IPS-18a (cell line): ENCODE measurements at regions not wholly inside any gene's neighbourhood (a gene's known extent, or its start where the extent isn't known, plus 50 kb on each side); places are given as distances from the start of the nearest gene placed in this dataset.

Experiments used
- H3K27ac ChIP-seq: one replicate; pipeline ENCODE4 v1.5.1; 2013; ENCODE audit warnings: low read length
- H3K27me3 ChIP-seq: one replicate; pipeline ENCODE4 v1.6.1; 2013; ENCODE audit warnings: mild to moderate bottlenecking, low read length; ENCODE audit not compliant: control insufficient read depth, insufficient read depth
- H3K36me3 ChIP-seq: one replicate; pipeline ENCODE4 v1.6.1; 2013; ENCODE audit warnings: low read depth, low read length; ENCODE audit not compliant: control insufficient read depth
- H3K4me1 ChIP-seq: one replicate; pipeline ENCODE4 v1.6.1; 2013; ENCODE audit warnings: low read depth, low read length; ENCODE audit not compliant: control insufficient read depth
- H3K4me3 ChIP-seq: one replicate; pipeline ENCODE4 v1.5.1; 2013; ENCODE audit warnings: low read length
- H3K9ac ChIP-seq: one replicate; pipeline ENCODE4 v1.6.1; 2013; ENCODE audit warnings: mild to moderate bottlenecking, low read length, moderate library complexity
- H3K9me3 ChIP-seq: one replicate; pipeline ENCODE4 v1.6.1; 2013; ENCODE audit warnings: low read depth, low read length; ENCODE audit not compliant: control insufficient read depth

DNA sequence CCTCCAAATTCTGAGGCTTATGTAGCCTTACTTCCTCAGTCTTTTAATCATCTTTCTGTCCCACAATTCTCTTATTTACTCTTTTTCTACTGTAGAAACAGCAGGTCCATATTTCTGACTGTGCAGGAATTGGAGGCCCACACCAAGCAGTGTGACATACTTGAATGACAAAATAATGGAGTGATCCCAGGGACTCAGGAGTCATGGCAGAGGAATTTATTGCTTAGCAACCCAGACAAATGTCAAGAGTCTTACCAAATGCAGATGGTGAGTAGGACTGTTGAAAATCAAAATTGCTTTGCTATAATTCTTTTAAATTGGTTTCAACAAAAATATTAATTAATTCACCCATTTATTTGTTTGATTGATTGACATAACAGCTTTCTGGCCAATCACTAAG, 59.9 kb downstream of the HTR1B start:
- H3K4me1 ChIP-seq = peaks cover 8% of the 10 kb centered on the region
- no peak overlapping the region for H3K27ac ChIP-seq
- no peaks in the 10 kb centered on the region for H3K27me3 ChIP-seq
- no peak overlapping the region for H3K9ac ChIP-seq
- H3K36me3 ChIP-seq = no peaks in the 10 kb centered on the region
- no peak overlapping the region for H3K4me3 ChIP-seq
- no peaks in the 10 kb centered on the region for H3K9me3 ChIP-seq

DNA sequence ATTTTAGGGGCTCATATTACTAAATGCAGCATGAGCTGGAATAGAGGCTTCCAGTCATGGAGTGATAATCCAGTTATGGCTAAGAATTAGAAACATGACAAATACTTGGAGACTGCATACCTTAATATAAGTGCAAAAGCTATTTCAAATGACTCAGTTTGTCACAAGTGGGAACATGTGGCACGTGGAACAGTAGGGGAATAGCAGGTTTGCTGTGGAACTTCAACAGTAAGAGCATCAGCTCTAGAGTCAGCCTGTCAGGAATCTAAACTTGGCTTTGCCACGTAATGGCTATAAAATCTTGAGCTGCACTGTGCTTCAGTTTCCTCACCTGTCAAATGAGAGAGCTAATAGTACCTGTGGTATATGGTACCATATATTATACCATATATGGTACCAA, 62.1 kb downstream of the HTR1B start:
- Histone ChIP-seq H3K4me3 (no peak overlapping the region), H3K9ac (no peak overlapping the region), H3K27ac (no peak overlapping the region), H3K9me3 (no peaks in the 10 kb centered on the region), H3K27me3 (no peaks in the 10 kb centered on the region), H3K36me3 (no peaks in the 10 kb centered on the region), H3K4me1 (peaks cover 8% of the 10 kb centered on the region)

DNA sequence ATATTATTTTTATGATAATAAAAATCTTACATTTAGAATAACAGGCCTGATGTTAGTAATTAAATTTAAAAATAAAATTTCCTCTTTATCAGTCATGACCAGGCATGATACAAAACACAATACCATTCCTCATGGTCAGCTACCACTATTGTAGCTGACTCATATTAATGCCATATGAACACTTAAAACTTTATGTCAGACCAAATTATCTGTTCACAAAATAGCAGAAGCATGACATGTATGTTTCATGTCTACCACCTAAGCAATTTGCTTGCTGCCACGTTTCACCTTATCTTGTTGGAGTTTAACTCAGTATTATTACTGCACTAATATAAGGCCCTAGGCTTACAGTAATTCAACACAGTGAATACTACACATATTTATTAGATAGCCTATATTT, 65.7 kb downstream of the HTR1B start:
- Histone ChIP-seq H3K9me3 (no peaks in the 10 kb centered on the region), H3K27me3 (no peaks in the 10 kb centered on the region), H3K9ac (no peak overlapping the region), H3K4me1 (peaks cover 8% of the 10 kb centered on the region), H3K36me3 (no peaks in the 10 kb centered on the region), H3K4me3 (no peak overlapping the region), H3K27ac (no peak overlapping the region)

DNA sequence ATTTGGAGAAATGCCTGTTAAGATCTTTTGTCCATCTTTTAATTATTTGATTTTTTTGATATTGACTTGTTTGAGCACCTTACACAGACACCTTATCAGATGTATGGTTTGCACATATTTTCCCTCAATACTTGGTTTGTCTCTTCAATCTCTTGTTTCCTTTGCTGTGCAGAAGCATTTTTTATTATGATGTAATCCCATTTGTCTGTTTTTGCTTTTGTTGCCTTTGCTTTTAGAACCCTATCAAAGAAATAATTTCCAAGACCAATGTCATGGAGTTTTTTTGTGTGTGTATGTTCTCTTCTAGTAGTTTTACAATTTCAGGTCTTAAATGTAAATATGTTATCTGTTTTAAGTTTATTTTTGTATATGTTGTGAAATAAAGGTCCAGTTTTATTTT, 73.9 kb downstream of the HTR1B start:
- H3K9ac ChIP-seq = no peak overlapping the region
- H3K4me3 ChIP-seq = no peak overlapping the region
- no peaks in the 10 kb centered on the region for H3K27me3 ChIP-seq
- H3K4me1 ChIP-seq = no peaks in the 10 kb centered on the region
- H3K36me3 ChIP-seq = no peaks in the 10 kb centered on the region
- H3K9me3 ChIP-seq = no peaks in the 10 kb centered on the region
- no peak overlapping the region for H3K27ac ChIP-seq

DNA sequence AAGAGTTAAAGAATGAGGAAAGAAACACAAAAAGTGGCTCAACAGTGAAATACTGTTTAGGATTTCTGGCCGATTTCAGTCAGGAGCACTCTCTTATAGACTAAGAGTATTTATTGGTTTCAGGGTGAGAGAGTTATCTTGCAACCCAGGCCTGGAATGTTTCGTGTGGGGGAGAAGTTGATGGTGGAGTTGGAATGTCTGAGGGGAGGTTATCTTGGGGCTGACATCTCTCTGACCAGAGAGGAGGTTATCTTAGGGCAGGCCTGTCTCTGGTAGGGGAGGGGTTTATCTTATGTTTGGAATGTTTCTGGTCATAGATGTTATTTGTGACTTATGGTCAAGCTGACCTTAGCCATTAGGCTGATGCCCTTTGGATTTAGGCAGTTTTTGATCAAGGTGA, 80.3 kb downstream of the HTR1B start:
- Histone ChIP-seq H3K36me3 (no peaks in the 10 kb centered on the region), H3K4me1 (no peaks in the 10 kb centered on the region)

DNA sequence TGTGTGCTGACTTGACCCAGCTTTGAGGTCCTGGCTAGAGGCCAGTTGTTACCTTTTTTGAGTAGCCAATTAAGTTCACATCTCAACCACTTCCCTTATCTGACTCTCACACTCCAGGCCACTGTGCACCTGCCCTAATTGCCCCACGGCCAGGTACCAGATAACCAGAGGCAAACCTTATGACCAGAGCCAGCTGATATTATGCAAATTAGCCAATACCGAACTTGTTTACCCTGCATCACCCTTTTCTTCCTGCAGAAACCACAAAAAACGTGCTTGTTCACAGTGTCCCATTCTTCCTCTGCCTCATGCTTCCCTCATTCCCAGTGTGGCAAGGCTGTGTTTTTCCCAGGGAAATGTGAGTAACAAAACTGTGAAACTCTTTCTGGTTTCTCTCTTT, 89.3 kb downstream of the HTR1B start:
- Histone ChIP-seq H3K9me3 (no peaks in the 10 kb centered on the region), H3K9ac (no peak overlapping the region), H3K27ac (no peak overlapping the region), H3K4me1 (no peaks in the 10 kb centered on the region), H3K36me3 (no peaks in the 10 kb centered on the region), H3K27me3 (no peaks in the 10 kb centered on the region), H3K4me3 (no peak overlapping the region)

More for the DNA sequence above, 80.3 kb downstream of the HTR1B start:
- H3K4me3 ChIP-seq = no peak overlapping the region
- H3K9ac ChIP-seq = no peak overlapping the region
- H3K9me3 ChIP-seq = no peaks in the 10 kb centered on the region
- no peak overlapping the region for H3K27ac ChIP-seq
- no peaks in the 10 kb centered on the region for H3K27me3 ChIP-seq

DNA sequence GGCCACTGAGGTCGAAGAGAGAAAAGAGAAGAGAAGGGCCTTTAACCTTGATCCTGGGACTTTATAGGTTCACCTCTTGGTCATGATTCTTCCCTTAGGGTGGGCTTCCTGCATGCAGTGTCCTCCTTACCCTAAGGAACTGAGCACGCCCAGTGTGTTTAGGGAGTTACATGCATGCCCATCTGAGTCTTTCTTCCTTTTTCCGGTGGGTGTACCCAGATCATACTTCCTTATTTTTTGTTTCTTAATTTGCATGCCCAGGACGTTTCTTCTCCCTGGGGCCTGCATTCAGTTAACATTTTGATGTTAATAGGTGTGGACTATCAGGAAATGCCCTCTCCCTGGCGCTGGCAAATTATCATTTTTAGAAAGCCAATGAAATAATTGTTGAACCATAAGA, 91.5 kb downstream of the HTR1B start:
- H3K4me3 ChIP-seq = no peak overlapping the region
- H3K9ac ChIP-seq = no peak overlapping the region
- H3K27me3 ChIP-seq = no peaks in the 10 kb centered on the region
- H3K27ac ChIP-seq = no peak overlapping the region
- peaks cover 3% of the 10 kb centered on the region for H3K4me1 ChIP-seq
- H3K9me3 ChIP-seq = no peaks in the 10 kb centered on the region
- no peaks in the 10 kb centered on the region for H3K36me3 ChIP-seq

DNA sequence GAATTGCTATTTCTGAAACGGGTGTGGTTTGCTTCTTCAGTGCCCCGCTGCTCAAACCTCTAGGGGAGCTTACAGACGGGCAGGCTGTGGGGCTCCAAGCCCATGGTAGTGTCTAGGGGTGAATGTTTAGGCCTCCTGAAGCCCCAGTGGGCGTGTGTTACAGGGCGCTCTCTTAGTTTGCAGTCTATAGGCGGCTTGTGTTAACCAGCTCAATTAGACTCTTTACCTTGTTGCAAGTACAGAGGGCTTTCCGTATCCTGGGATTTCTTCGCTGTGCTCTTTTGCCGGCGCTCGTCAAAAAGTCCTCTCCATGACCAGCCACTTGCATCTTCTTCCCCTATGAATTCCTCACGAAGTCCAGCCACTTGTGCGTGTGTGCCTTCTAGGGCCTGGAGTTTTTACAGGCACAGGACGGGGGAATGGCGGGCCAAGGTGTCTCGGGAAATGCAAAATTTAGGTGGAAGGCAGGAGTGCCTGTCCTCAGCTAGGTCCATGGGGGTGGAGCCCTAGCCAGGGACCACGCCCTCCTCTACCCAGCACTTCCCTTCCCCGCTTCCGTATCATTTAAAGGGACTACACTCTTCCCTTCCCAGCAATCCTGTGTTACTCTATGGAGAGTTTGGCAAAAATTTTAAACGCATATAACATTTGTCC, 94.5 kb downstream of the HTR1B start:
- Histone ChIP-seq H3K4me1 (peaks cover 3% of the 10 kb centered on the region), H3K9me3 (no peaks in the 10 kb centered on the region), H3K4me3 (peak overlapping the region; percentile 71), H3K36me3 (no peaks in the 10 kb centered on the region), H3K9ac (peak overlapping the region; percentile 63), H3K27ac (no peak overlapping the region), H3K27me3 (no peaks in the 10 kb centered on the region)

DNA sequence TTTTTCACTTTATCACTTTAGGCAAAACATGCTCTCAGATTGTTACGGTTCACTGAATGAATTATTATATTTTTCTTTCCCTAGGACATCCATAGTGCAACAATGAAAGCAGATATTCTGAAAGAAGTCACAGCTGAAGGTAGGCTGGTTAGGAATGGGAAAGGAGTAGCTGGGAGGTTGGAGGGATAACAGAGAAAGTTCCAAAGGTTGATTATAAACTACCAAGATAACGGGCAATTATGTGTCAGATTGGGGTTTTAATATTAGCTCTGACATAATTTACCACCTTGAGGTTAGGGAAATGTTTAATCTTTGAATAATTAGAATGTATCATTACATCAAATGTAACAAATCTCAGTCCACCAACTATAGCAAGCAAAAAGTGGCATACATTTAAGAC, 96.5 kb downstream of the HTR1B start:
- no peaks in the 10 kb centered on the region for H3K36me3 ChIP-seq
- H3K27ac ChIP-seq = no peak overlapping the region
- H3K9ac ChIP-seq = no peak overlapping the region
- H3K9me3 ChIP-seq = no peaks in the 10 kb centered on the region
- H3K4me1 ChIP-seq = peaks cover 3% of the 10 kb centered on the region
- no peak overlapping the region for H3K4me3 ChIP-seq
- no peaks in the 10 kb centered on the region for H3K27me3 ChIP-seq

DNA sequence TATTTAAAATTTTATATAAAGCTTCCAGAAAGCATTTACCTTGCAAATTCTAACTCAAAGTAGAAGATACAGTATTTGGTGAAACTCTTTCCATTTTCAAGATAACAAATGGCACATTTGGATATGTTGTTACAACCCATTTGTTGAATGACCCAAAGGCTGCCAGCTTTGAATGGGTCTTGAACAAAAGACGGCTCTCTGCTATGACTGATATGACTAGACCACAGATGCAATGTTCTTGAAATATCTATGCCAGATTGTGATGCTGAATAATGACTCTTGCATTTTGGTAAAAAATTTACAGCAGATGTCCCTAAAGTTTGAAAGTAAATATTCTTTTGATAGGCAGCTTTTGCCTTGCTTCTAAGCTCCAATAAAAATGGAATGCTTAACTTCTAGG, 99.6 kb downstream of the HTR1B start:
- Histone ChIP-seq H3K27ac (no peak overlapping the region), H3K9me3 (no peaks in the 10 kb centered on the region), H3K4me3 (no peak overlapping the region), H3K9ac (no peak overlapping the region), H3K4me1 (peaks cover 3% of the 10 kb centered on the region), H3K36me3 (no peaks in the 10 kb centered on the region), H3K27me3 (no peaks in the 10 kb centered on the region)

DNA sequence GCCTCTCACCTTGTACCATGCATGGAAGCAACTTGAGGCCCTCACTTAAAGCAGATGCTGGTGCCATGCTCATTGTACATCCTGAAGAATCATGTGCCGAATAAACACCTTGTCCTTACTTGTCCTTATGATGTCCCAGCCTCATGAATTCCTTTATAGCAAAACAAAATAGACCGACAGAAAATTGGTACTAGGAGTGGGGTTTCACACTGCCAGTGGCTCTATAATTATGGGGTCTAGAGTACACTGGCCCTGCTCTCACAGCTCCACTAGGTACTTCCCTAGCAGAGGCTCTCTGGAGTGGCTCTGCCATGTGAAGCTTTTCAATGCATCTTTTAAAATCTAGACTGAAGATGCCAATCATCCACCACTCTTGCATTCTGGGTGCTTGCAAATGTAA, 101.2 kb downstream of the HTR1B start:
- no peak overlapping the region for H3K4me3 ChIP-seq
- no peaks in the 10 kb centered on the region for H3K4me1 ChIP-seq

DNA sequence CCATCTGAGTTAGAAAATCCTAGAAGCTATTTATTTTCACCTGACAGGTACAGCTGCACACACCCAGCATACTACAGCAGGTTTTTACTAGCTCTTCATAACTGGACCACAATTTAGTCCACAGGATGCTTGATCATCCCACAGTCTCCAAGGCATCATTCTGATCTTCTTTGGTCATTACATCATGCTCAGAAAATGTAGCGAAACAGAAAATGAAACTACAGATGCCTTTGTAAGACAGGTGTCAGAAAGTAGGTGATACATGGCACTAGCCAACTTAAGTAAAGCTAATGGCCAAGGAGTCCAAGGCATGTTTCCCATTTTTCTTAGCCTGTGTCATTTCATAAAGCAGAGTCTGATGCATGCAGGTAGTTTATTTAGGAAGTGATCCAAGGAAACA, 102.3 kb downstream of the HTR1B start:
- Histone ChIP-seq H3K27ac (no peak overlapping the region), H3K9ac (no peak overlapping the region), H3K9me3 (no peaks in the 10 kb centered on the region), H3K4me1 (no peaks in the 10 kb centered on the region), H3K4me3 (no peak overlapping the region), H3K27me3 (no peaks in the 10 kb centered on the region), H3K36me3 (no peaks in the 10 kb centered on the region)

More for the DNA sequence above, 101.2 kb downstream of the HTR1B start:
- H3K9ac ChIP-seq = no peak overlapping the region
- H3K36me3 ChIP-seq = no peaks in the 10 kb centered on the region
- H3K27ac ChIP-seq = no peak overlapping the region
- H3K9me3 ChIP-seq = no peaks in the 10 kb centered on the region
- no peaks in the 10 kb centered on the region for H3K27me3 ChIP-seq
